GM18508 (cell line): ENCODE measurements at regions not wholly inside any gene's neighbourhood (a gene's known extent, or its start where the extent isn't known, plus 50 kb on each side); places are given as distances from the start of the nearest gene placed in this dataset.

ENCODE experiments used
- ATAC-seq: cut with Tn5 transposase; IDR thresholded peaks from one replicate; pipeline ENCODE4 v1.9.1; 2021; ENCODE audit warnings: moderate number of reproducible peaks; ENCODE audit not compliant: insufficient read depth, unreplicated experiment

DNA sequence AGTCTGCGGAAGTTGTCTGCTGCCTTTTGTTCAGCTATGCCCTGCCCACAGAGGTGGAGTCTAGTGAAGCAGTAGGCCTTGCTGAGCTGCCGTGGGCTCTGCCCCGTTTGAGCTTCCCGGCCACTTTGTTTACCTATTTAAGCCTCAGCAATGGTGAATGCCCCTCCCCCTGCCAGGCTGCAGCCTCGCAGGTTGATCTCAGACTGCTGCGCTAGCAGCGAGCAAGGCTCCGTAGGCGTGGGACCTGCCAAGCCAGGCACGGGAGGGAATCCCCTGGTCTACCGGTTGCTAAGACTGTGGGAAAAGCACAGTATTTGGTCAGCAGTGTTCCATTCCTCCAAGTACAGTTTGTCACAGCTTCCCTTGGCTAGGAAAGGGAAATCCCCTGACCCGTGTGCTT, 143.6 kb downstream of the DYRK2 start:
- no peak for ATAC-seq

- ATAC-seq, result no peak
Observed at GRCh38 chr12:67794161-67794560, 145.6 kb downstream of the DYRK2 start.

DNA sequence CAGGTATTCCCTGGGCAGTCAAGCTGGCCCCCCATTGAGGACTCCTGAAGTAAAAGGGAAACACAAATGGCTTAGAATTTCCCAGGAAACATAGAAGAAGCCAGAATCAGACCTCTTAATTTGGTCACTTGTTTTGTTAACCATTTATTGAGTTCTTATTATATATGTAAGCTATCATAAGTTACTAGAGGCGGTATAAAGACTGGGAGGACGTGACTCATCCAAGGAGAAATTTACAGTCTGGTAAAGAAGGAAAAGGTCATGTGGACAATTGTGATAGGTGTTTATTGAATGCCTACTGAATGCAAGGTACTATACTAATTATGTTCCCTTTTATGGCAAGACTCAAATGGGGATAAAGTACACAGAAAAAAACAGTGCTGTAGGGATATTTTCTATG, 146.7 kb downstream of the DYRK2 start:
- ATAC-seq, result no peak

DNA sequence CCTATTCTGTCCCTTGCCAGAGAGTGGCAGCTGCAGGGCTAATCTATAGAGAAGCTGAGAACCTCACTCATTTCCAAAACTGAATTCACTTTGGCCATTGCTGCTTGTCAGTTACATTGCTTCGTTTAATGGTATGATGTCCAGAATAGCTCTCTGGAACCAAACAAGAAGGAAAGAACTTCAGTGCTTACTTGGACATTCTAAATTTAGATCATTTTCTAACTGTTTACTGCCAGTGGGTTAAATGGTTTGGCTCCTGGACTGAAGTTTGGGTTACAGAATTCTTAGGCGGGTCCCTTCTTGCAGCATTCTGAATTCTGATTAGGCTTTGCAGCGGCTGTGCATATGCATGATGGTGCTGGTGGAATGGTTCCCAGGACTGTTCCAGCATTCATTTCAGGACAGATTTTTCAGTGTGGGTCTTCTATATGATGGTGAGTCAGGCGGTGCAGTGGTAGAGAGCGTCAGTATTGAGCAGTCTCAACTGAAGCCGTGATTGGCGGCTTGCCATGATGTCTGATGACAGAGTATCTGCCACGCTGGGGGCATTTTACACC, 148.7 kb downstream of the DYRK2 start:
- no peak for ATAC-seq

GRCh38 chr12:67797753-67798152, 149.2 kb downstream of the DYRK2 start:
- no peak for ATAC-seq

- ATAC-seq, result no peak
Observed at GRCh38 chr12:67798768-67799167, 150.2 kb downstream of the DYRK2 start.

GRCh38 chr12:67802731-67803130, 154.2 kb downstream of the DYRK2 start:
- ATAC-seq, result no peak

GRCh38 chr12:67803278-67803993, 154.9 kb downstream of the DYRK2 start:
- ATAC-seq, result no peak

DNA sequence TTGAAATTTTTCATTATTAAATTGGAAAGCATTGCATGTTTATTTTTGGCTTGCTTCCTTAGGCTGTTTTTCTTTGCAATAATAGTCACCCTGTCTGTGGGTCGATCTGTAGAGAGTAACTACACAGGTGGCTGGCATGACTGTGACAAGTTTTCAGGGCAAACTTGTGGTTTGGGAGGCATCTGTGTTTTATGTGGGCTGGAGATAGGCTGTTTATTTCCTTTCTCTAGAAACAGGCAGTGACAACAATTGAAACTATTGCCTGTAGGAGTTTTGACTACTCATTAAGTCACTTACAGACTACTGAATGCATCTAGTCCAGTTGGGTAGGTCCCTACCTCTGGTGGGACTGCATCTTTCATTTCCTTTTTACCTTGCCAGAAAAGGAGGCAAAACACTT, 155.6 kb downstream of the DYRK2 start:
- peak; percentile 93 for ATAC-seq

DNA sequence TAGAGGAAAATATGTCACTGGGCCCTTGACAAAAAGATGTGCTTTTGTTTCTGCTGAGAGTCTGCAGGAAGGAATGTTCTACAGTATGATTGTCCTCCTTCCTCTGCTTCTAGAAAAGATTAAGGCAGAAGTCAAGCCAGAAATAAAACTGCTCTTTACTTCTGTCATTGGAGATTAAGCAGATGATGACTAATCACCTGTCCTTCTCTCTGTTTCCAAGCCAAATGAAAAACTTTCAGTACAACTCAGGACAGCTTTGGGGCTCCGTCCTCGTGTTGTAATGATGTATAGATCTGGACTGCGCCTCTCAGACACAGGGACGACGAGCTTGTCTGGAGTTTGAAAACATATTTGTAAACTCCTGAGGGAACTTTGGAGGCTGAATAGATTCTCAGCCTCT, 159.3 kb downstream of the DYRK2 start:
- no peak for ATAC-seq

- no peak for ATAC-seq
Observed at GRCh38 chr12:67810166-67810565, 161.6 kb downstream of the DYRK2 start.

GRCh38 chr12:67811437-67812361, 163.2 kb downstream of the DYRK2 start:
- ATAC-seq, result no peak

- no peak for ATAC-seq
Observed at GRCh38 chr12:67813456-67813904, 164.9 kb downstream of the DYRK2 start.

DNA sequence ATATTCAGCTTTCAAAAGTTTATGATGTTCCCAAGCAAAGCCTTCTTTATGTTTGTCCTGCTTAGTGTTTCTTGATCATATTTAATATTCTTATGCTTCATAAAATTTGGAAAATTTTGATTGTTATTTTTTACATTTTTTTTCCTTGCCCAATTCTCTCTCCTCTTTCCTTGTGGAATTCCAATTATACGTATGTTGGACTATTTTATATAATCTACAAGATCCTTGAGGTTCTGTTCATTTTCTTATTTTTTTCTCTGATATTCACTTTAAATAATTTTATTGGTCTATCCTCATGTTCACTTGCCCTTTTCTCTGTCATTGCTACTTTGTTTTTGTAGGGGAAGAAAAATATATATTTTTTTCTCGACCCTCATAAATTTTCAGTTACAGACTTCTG, 167.7 kb downstream of the DYRK2 start:
- no peak for ATAC-seq

DNA sequence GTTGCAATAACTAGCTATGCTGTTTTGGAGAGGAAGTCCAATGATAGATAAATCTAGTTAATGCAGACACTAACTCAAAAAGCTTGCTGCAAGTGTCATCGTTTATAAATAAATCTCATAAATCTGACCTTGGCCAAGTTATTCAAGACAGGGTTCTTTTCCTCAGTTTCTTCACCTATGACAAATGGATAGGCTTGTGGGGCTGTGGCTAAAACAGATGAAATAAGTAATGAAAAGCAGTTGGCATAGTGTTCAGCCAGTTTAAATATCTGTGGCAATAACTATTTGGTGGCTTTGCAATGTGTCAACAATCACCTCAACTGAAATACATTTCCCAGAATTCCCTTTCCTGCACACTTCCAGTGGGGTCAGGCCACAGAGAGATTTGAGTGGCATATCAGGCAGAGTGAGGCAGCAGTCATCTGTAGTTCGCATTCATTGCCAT, 169.9 kb downstream of the DYRK2 start:
- no peak for ATAC-seq

DNA sequence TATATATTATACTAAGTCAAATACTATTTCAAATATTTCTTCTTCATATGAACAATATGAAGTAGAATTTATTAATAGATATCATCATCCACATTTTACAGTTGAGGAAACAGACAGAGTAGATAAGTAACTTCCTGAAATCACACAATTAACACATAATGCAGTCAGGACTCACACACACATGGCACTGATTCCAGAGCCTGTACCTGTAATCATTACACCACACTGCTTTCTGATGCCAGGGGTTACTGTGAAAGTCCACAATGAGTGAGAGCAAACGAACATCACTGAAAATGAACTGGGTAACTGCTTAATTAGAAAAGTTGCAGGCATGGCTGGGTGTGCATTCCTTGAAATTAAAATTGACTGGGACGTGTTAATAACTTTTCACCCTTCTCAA, 169.3 kb upstream of the IFNG-AS1 start:
- ATAC-seq, result no peak

DNA sequence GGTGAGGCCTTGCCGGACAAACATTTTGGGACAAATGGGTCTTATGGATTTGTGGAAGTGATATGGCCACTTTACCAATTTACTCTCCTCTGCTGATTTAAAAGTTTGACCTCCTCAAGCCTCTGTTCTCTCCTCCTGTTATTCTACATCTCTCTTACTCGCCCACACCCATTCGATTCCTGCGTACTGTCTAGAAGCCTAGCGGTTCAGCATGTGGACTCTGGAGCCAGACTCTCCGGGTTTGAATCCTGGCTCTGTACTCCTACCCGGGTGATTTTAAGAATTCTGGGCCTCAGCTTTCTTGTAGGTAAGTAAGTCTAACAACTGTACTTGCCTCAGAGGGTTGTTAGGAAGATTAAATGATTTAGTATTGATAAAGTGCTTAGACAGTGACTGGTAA, 168.6 kb upstream of the IFNG-AS1 start:
- no peak for ATAC-seq

DNA sequence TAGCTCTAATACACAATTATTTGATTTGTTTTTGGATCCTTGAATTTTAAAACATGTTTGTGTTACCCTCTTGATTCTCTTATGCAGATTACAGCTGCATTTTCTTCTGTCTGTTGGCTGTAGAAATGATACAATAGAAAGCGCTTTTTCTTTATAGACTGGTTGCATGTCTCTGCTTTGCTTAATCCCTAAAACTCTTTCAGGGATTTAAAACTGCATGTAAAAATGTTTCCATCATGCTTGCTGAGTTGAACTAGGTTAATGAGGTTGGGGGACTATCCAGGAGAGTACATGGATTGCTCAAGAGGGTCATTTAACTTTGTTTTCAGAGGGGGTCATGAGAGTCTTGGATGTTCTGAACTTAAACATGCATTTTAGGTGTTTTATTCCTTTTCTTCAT, 166.4 kb upstream of the IFNG-AS1 start:
- ATAC-seq, result no peak

DNA sequence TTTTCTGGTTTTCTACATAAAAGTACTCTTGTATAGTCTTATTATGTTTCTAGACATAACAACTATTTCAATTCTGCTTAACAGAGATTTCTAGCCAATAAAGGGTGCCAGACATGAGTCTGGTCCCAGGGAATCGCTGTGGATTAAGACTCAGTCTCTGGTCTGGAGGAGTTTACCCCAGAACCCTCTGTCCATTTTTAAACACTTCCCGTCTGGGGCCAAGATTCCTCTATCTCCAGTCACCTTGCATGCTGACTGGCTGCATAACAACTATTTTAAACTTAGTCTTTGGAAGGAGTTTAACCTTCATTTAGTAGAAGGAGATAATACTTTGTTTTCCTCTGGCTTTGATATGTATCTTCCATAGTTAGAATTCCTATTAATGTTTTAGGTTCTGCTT, 163.1 kb upstream of the IFNG-AS1 start:
- ATAC-seq, result no peak

DNA sequence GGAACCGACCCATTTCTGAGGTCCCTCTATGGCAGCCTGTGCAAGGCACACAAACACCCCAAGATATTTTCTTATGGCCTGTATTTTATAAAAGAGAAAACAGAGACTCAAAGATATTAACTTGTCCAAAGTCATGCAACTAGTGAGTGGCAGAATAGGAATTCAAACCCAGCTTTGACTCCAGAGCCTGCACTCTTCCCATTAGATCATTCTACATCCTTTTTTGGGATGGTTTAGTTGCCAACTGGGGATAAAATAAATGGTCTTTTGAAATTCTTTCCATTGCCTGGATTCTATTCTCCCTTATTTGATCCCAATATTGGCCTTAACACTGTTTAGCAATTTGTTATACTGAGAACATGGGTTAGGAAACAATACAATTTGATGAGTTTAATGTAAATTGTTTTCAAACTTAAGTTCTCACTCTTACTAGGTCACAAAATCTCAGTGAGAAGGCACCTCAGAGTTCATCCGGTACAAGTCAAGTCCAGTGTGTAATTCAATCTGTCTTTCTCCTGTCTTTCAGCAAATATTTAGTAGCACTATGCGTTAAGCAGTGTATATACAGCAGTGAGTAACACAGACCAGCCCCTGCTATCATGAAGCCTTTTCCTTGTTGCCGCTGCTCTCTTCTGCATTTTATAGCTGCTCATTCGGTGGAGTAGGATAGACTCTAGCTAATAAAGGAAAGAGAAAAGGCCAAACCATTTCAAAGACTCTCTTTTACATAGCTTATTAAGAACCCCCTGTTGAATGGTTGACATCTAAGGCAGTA, 162.1 kb upstream of the IFNG-AS1 start:
- no peak for ATAC-seq
